ENCODE measurements at regions not wholly inside any gene's neighbourhood (a gene's known extent, or its start where the extent isn't known, plus 50 kb on each side); places are given as distances from the start of the nearest gene placed in this dataset.

- Histone ChIP-seq H3K9ac (ENCODE audit: low read length) (no peak overlapping the region), H3K27ac (ENCODE audit: low read length) (no peak overlapping the region), H3K4me2 (ENCODE audit: low read depth, low read length) (no peak overlapping the region), H3K79me2 (ENCODE audit: low read length) (no peaks in the 10 kb centered on the region), H3K4me1 (ENCODE audit: low read length) (no peaks in the 10 kb centered on the region), H3K9me3 (replicated peaks; ENCODE audit: insufficient read depth, low read length) (no peaks in the 10 kb centered on the region), H3K9me2 (replicated peaks; ENCODE audit: insufficient read depth, low read length) (no peaks in the 10 kb centered on the region), H3K36me3 (replicated peaks; ENCODE audit: insufficient read depth, low read length) (no peaks in the 10 kb centered on the region), H3F3A (ENCODE audit: insufficient read depth, low read length) (no peaks in the 10 kb centered on the region), H4K20me1 (ENCODE audit: insufficient read depth, low read length) (no peaks in the 10 kb centered on the region), H2AFZ (ENCODE audit: low read length) (no peak overlapping the region), H3K27me3 (replicated peaks; ENCODE audit: insufficient read depth, low read length) (no peaks in the 10 kb centered on the region), H3K4me3 (ENCODE audit: low read length) (no peak overlapping the region)
- TF ChIP-seq CTCF (IDR thresholded peaks at IDR 0.05; ENCODE audit: low read length), result no peak
- TF ChIP-seq EZH2phosphoT487 (IDR thresholded peaks at IDR 0.05; ENCODE audit: low read length), result no peak
- no peak for TF ChIP-seq EZH2 (optimal IDR thresholded peaks at IDR 0.05; ENCODE audit: low read depth, low read length)
- no peak for DNase-seq
Measured at GRCh38 chr13:23995283-23996073, 98.2 kb upstream of the C1QTNF9B start.

- no peaks in the 10 kb centered on the region for H3K9me2 ChIP-seq (replicated peaks; ENCODE audit: insufficient read depth, low read length)
- DNase-seq, result no peak
- H3K36me3 ChIP-seq (replicated peaks; ENCODE audit: insufficient read depth, low read length), result no peaks in the 10 kb centered on the region
- H3K4me1 ChIP-seq (ENCODE audit: low read length), result no peaks in the 10 kb centered on the region
- no peaks in the 10 kb centered on the region for H3K79me2 ChIP-seq (ENCODE audit: low read length)
- H3K9ac ChIP-seq (ENCODE audit: low read length), result no peak overlapping the region
- no peaks in the 10 kb centered on the region for H3K27me3 ChIP-seq (replicated peaks; ENCODE audit: insufficient read depth, low read length)
- H3K27ac ChIP-seq (ENCODE audit: low read length), result no peak overlapping the region
- no peak overlapping the region for H2AFZ ChIP-seq (ENCODE audit: low read length)
- H3K9me3 ChIP-seq (replicated peaks; ENCODE audit: insufficient read depth, low read length), result no peaks in the 10 kb centered on the region
- H3K4me3 ChIP-seq (ENCODE audit: low read length), result no peak overlapping the region
- H3F3A ChIP-seq (ENCODE audit: insufficient read depth, low read length), result no peaks in the 10 kb centered on the region
- no peak overlapping the region for H3K4me2 ChIP-seq (ENCODE audit: low read depth, low read length)
- no peak for TF ChIP-seq CTCF (IDR thresholded peaks at IDR 0.05; ENCODE audit: low read length)
- TF ChIP-seq EZH2phosphoT487 (IDR thresholded peaks at IDR 0.05; ENCODE audit: low read length), result no peak
- TF ChIP-seq EZH2 (optimal IDR thresholded peaks at IDR 0.05; ENCODE audit: low read depth, low read length), result no peak
- H4K20me1 ChIP-seq (ENCODE audit: insufficient read depth, low read length), result no peaks in the 10 kb centered on the region
Measured at GRCh38 chr13:23996456-23996855, 99.2 kb upstream of the C1QTNF9B start.

GRCh38 chr13:23999424-23999823, 102.1 kb upstream of the C1QTNF9B start:
- Histone ChIP-seq H3K9ac (ENCODE audit: low read length) (no peak overlapping the region), H3K27ac (ENCODE audit: low read length) (no peak overlapping the region), H3K27me3 (replicated peaks; ENCODE audit: insufficient read depth, low read length) (no peaks in the 10 kb centered on the region), H3F3A (ENCODE audit: insufficient read depth, low read length) (no peaks in the 10 kb centered on the region), H3K9me2 (replicated peaks; ENCODE audit: insufficient read depth, low read length) (no peaks in the 10 kb centered on the region), H3K36me3 (replicated peaks; ENCODE audit: insufficient read depth, low read length) (no peaks in the 10 kb centered on the region), H4K20me1 (ENCODE audit: insufficient read depth, low read length) (no peaks in the 10 kb centered on the region), H3K4me1 (ENCODE audit: low read length) (no peaks in the 10 kb centered on the region), H3K9me3 (replicated peaks; ENCODE audit: insufficient read depth, low read length) (no peaks in the 10 kb centered on the region), H2AFZ (ENCODE audit: low read length) (no peak overlapping the region), H3K4me2 (ENCODE audit: low read depth, low read length) (no peak overlapping the region), H3K4me3 (ENCODE audit: low read length) (no peak overlapping the region), H3K79me2 (ENCODE audit: low read length) (no peaks in the 10 kb centered on the region)
- TF ChIP-seq EZH2phosphoT487 (IDR thresholded peaks at IDR 0.05; ENCODE audit: low read length), result no peak
- no peak for TF ChIP-seq EZH2 (optimal IDR thresholded peaks at IDR 0.05; ENCODE audit: low read depth, low read length)
- no peak for TF ChIP-seq CTCF (IDR thresholded peaks at IDR 0.05; ENCODE audit: low read length)
- no peak for DNase-seq

Data from MM.1S (cell line).